Cardiac fibroblast (primary cell): ENCODE measurements at regions not wholly inside any gene's neighbourhood (a gene's known extent, or its start where the extent isn't known, plus 50 kb on each side); places are given as distances from the start of the nearest gene placed in this dataset.

Source experiments
- DNase-seq, 2 donors: peaks; one replicate each; pipeline versions ENCODE4 v3.0.0 to v3.0.0-alpha.2; 2010; ENCODE audit warnings: low read depth in 2 of 2
- H3K4me3 ChIP-seq, 2 donors: replicated peaks in 1 of 2; 1 replicate in 1 of 2; 2 replicates in 1 of 2; pipeline ENCODE4 v1.5.1; 2011; ENCODE audit warnings: low read depth in 2 of 2, low read length in 2 of 2, mild to moderate bottlenecking in 2 of 2, moderate library complexity in 1 of 2
- TF ChIP-seq, protein P1 (sequence below): IDR thresholded peaks from one replicate; pipeline ENCODE4 v1.5.1; 2011; ENCODE audit warnings: low read depth, mild to moderate bottlenecking, low read length, inconsistent platforms

- TF ChIP-seq, protein P1, sequence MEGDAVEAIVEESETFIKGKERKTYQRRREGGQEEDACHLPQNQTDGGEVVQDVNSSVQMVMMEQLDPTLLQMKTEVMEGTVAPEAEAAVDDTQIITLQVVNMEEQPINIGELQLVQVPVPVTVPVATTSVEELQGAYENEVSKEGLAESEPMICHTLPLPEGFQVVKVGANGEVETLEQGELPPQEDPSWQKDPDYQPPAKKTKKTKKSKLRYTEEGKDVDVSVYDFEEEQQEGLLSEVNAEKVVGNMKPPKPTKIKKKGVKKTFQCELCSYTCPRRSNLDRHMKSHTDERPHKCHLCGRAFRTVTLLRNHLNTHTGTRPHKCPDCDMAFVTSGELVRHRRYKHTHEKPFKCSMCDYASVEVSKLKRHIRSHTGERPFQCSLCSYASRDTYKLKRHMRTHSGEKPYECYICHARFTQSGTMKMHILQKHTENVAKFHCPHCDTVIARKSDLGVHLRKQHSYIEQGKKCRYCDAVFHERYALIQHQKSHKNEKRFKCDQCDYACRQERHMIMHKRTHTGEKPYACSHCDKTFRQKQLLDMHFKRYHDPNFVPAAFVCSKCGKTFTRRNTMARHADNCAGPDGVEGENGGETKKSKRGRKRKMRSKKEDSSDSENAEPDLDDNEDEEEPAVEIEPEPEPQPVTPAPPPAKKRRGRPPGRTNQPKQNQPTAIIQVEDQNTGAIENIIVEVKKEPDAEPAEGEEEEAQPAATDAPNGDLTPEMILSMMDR = no peak
- peak; percentile 7 to 72 for DNase-seq
- no peak overlapping the region for H3K4me3 ChIP-seq
These were observed 288.0 kb upstream of the SFRP2 start for GRCh38 chr4:154076921-154077320.

DNA sequence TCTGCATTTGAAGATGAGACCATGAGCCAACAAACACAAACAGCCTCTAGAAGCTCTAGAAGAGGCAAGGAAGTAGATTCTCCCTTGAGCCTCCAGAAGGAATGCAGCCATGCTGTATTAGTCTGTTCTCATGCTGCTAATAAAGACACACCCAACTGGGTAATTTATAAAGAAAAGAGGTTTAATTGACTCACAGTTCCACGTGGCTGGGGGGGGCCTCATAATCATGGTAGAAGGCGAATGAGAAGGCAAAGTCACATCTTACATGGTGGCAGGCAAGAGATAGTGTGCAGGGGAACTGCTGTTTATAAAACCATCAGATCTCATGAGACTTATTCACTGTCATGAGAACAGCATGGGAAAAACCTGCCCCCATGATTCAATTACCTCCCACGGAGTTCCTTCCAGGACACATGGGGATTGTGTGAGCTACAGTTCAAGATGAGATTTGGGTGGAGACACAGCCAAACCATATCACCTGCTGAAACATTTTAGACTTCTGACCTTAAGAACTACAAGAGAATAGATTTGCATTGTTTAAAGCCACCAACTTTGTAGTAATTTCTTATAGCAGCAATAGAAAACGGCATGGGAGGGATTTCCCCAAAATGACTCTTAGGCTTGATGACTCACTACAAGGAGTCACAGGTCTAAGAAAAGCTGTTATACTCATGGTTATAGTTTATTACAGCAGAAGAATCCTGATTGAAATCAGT lies 284.4 kb upstream of the SFRP2 start:
- peak; percentile 28 to 88 for DNase-seq
- TF ChIP-seq, protein P1 = no peak
- no peak overlapping the region for H3K4me3 ChIP-seq

DNA sequence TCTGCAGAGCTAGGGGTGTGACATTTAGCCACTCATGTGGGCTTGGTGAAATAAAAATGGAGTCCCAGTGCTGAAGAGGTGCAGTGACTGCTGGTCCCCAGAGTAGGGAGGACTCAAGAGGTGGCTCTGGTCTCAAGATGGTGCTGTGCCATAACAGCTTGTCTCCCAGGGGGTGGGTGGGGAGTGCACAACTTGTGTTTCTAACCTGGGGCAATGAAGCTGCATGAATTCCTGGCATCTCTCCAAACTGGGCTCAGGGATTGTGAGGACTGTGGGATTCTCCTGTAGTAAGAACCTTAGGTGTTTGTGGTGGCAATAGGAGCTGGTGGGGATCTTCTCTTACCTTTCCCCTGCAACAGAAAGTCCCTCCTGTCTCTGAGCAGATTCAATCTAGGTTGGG lies 278.9 kb upstream of the SFRP2 start:
- TF ChIP-seq, protein P1 = no peak
- no peak overlapping the region for H3K4me3 ChIP-seq
- DNase-seq = no peak

GRCh38 chr4:154065368-154065767 lies 276.5 kb upstream of the SFRP2 start:
- DNase-seq = no peak
- H3K4me3 ChIP-seq = no peak overlapping the region
- TF ChIP-seq, protein P1 = no peak

DNA sequence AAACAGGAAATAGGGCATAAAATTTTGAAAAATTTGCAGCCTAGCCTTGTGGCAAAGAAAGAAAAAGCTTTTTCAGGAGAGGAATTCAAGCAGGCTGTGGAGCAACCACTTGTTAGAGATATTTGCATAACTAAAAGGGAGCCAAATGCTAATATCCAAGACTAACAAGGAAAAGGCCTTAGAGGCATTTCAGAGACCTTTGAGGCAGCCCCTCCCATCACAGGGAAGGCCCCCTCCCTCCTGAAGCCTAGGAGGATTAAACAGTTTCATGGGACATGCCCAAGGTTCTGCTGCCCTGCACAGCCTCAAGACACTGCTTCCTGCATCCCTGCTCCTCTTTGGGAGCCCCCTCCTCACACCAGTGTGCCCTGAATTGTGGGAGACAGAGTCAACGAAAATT lies 275.4 kb upstream of the SFRP2 start:
- TF ChIP-seq, protein P1 = no peak
- DNase-seq = no peak
- H3K4me3 ChIP-seq = no peak overlapping the region

DNA sequence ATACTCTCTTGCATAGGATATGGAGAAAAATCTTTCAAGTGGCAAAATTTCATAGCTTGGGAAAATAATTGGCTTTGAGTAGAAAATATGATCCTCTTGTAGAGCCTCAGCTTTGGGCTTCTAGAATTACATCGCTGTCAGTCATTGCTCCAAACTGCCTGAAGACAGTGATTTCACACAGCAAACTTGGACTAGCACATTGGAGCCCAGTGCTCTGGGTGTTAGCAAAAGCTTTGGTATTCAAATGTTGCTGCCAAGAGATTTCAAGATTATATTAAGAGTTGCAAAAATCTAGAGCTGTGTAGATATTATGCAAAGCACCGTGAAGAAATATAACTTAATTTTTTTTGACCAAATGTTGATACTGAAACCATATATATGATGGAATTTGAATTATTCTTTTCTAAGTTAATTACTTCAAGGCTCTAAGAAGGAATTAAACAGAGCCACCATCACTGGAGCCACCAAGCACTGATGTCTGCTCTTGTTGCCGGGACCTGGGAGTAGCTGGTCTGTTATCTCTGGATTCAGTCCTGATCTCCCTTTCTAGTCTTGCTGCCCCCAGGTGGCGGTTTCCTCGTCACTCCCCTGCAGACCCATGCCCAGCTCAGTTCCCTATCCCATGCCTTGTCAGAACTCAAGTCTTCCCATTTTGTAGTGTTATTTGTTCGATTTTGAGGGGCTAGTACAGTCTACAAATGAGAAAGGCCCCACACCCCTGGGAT lies 260.7 kb upstream of the SFRP2 start:
- peak; percentile 61 to 80 for DNase-seq
- TF ChIP-seq, protein P1 = peak; percentile 16

More for the DNA sequence above, 260.7 kb upstream of the SFRP2 start:
- H3K4me3 ChIP-seq = no peak overlapping the region
